Testis (tissue), 2 donors: ENCODE measurements at regions not wholly inside any gene's neighbourhood (a gene's known extent, or its start where the extent isn't known, plus 50 kb on each side); places are given as distances from the start of the nearest gene placed in this dataset.

ENCODE experiments used
- DNase-seq: peaks from one replicate; pipeline ENCODE4 v3.0.0-alpha.2; 2019
- H3K27ac ChIP-seq, 2 donors: fragments of 200-600 bp; sonication (generic); one replicate each; pipeline ENCODE4 v1.5.1; 2019
- H3K27me3 ChIP-seq: fragments of 200-600 bp; sonication (generic); one replicate; pipeline ENCODE4 v1.5.1; 2019
- H3K36me3 ChIP-seq: fragments of 200-600 bp; sonication (generic); one replicate; pipeline ENCODE4 v1.5.1; 2017; ENCODE audit warnings: low read depth; ENCODE audit errors: missing control alignments
- H3K4me1 ChIP-seq: fragments of 200-600 bp; sonication (generic); one replicate; pipeline ENCODE4 v1.5.1; 2019
- H3K4me3 ChIP-seq, 2 donors: fragments of 200-600 bp; sonication (generic); one replicate each; pipeline ENCODE4 v1.5.1; 2017 to 2019
- H3K9me3 ChIP-seq: fragments of 200-600 bp; sonication (generic); one replicate; pipeline ENCODE4 v1.5.1; 2017
- POLR2A ChIP-seq: fragments of 450-650 bp; IDR thresholded peaks from one replicate; pipeline ENCODE4 v1.6.1; 2017; ENCODE audit warnings: antibody characterized with exemption, mild to moderate bottlenecking, moderate library complexity
- WGBS, 2 donors: methylation state at CpG; one replicate each; pipeline ENCODE4 v1.1.5; 2018; 5-methylcytosine and 5-hydroxymethylcytosine counted together
- intact Hi-C: fragments of 100-400 bp; cut with DNase I; formaldehyde crosslinking; loops from one replicate; pipeline ENCODE4 v1.15.1; 2023; ENCODE audit warnings: low total_unique reads
- TF ChIP-seq, protein P1 (sequence below), 3 experiments: fragments of 450-650 bp in 2 of 3; fragments of 200-600 bp in 1 of 3; sonication (generic) in 1 of 3; IDR thresholded peaks; one replicate each; pipeline ENCODE4 v1.5.1; 2016 to 2019; ENCODE audit warnings: antibody characterized with exemption in 3 of 3, mild to moderate bottlenecking in 2 of 3, moderate library complexity in 1 of 3

DNA sequence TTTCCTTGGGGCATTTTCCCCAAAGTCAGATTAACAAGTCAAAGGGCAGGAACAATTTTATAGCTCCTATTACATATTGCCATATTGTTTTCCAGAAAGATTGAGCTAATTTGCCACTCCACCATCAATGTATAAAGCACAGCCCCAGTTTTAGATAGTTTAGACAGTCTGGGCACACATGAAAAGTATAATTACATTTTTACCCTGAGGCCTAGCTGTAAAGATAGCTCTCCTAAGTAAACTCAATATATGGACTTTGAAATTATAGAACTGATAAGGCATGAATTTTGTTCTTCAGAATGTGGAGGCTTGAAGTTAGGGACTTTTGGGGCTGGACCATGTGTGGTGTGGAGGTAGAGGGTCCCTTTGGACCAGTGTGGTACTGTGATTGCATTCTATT lies 166.0 kb downstream of the FHIP1A start:
- intact Hi-C loops, result no loop called here
- Histone ChIP-seq H3K27ac (no peak overlapping the region), H3K36me3 (no peaks in the 10 kb centered on the region), H3K4me1 (peaks cover 6% of the 10 kb centered on the region), H3K4me3 (no peak overlapping the region), H3K9me3 (no peaks in the 10 kb centered on the region), H3K27me3 (no peaks in the 10 kb centered on the region)
- no peak for TF ChIP-seq POLR2A
- TF ChIP-seq, protein P1, sequence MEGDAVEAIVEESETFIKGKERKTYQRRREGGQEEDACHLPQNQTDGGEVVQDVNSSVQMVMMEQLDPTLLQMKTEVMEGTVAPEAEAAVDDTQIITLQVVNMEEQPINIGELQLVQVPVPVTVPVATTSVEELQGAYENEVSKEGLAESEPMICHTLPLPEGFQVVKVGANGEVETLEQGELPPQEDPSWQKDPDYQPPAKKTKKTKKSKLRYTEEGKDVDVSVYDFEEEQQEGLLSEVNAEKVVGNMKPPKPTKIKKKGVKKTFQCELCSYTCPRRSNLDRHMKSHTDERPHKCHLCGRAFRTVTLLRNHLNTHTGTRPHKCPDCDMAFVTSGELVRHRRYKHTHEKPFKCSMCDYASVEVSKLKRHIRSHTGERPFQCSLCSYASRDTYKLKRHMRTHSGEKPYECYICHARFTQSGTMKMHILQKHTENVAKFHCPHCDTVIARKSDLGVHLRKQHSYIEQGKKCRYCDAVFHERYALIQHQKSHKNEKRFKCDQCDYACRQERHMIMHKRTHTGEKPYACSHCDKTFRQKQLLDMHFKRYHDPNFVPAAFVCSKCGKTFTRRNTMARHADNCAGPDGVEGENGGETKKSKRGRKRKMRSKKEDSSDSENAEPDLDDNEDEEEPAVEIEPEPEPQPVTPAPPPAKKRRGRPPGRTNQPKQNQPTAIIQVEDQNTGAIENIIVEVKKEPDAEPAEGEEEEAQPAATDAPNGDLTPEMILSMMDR (IDR thresholded peaks at IDR 0.05), result no peak
- DNase-seq, result no peak

DNA sequence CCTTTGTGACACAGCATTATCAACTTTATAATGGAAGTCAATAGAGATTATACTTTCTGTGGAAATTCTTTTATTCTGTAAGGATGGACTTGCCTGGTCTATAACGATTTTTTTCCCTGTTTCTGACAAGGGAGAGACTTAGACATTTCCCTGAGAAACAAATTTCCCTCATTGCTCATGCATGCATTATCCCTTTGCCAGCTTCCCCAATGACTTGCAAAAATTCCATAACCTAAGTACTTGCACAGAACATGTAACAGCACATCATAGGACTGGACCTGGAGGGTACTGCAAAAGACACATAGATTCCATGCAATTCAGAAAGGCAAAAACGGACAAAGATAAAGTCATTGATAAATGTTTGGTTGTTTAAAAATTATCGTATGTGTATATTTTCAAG lies 166.7 kb downstream of the FHIP1A start:
- TF ChIP-seq, protein P1 (IDR thresholded peaks at IDR 0.05), result no peak
- TF ChIP-seq POLR2A, result no peak
- 86 to 91% methylated on average over 3 of the region's 3 CpGs for WGBS, 2 donors
- no peaks in the 10 kb centered on the region for H3K27me3 ChIP-seq
- no peaks in the 10 kb centered on the region for H3K36me3 ChIP-seq
- no peak overlapping the region for H3K4me3 ChIP-seq
- H3K4me1 ChIP-seq, result peaks cover 6% of the 10 kb centered on the region
- intact Hi-C loops, result no loop called here
- no peaks in the 10 kb centered on the region for H3K9me3 ChIP-seq
- DNase-seq, result no peak
- no peak overlapping the region for H3K27ac ChIP-seq

DNA sequence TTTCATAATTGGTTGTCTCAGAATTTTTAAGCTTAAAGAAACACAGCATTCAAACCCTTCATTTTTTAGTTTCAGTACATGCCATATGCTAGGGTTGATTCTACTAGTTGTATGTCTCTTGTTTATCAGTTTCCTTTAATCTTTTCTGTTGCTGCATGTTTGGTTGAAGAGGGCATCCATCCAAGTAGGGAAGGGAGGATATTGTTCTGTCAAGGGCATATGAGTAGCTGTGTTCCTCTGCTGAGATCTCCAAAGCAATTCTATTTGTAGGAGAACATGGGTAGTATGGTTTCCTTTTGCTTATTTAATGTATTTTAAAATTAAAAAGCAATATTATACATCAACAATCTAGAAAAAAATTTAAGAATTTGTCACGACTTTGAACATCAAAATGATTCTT lies 167.7 kb downstream of the FHIP1A start:
- no peak for DNase-seq
- Histone ChIP-seq H3K27me3 (no peaks in the 10 kb centered on the region), H3K36me3 (no peaks in the 10 kb centered on the region), H3K4me3 (no peak overlapping the region), H3K27ac (no peak overlapping the region), H3K4me1 (peaks cover 6% of the 10 kb centered on the region), H3K9me3 (no peaks in the 10 kb centered on the region)
- 73 to 81% methylated on average over 1 of the region's 1 CpG for WGBS, 2 donors
- TF ChIP-seq POLR2A, result no peak
- TF ChIP-seq, protein P1 (IDR thresholded peaks at IDR 0.05), result no peak
- intact Hi-C loops, result no loop called here

DNA sequence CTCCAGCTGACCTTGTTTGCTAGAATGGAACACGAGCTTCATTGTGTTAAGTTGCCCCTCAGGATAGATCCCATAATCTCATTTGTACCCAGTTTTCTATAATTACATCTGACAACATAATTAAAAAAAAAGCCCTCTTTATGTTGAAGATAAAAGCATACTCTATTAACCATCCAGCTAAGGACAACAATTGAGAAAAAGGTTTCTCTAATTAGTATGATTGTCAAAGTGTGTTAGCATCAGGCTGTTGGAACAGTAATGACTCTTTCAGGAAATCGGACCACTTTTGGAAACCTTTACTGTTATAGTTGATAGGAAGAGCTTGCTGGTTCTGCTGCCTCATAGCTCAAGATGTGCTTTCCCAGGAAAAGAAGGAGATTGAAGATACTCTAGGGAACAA lies 172.6 kb downstream of the FHIP1A start:
- intact Hi-C loops, result no loop called here

DNA sequence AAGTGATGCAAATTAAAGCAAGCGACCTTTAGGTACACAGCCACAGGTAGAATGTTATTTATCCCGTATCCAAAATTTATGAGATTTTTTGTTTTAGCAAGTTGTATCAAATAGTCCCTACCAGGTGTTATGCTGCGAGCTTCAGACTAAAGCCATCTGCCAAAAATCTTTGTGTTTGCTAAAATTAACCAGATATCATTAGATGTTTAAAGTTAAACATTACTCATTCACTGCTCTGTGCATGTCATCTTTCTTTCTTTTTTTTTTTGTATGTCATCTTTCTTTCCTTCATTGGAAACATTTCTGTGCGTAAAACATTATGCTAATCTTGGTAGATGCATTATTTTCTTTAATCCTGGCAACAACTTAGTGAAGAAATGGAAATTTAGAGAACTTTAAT lies 173.1 kb downstream of the FHIP1A start:
- no peak for TF ChIP-seq POLR2A
- TF ChIP-seq, protein P1 (IDR thresholded peaks at IDR 0.05), result no peak
- H3K9me3 ChIP-seq, result no peaks in the 10 kb centered on the region
- H3K27me3 ChIP-seq, result no peaks in the 10 kb centered on the region
- intact Hi-C loops, result no loop called here
- H3K36me3 ChIP-seq, result no peaks in the 10 kb centered on the region
- 81 to 84% methylated on average over 4 of the region's 4 CpGs for WGBS, 2 donors
- H3K4me1 ChIP-seq, result peaks cover 6% of the 10 kb centered on the region
- no peak for DNase-seq
- H3K4me3 ChIP-seq, result no peak overlapping the region
- no peak overlapping the region for H3K27ac ChIP-seq

More for the DNA sequence above, 172.6 kb downstream of the FHIP1A start:
- peaks cover 6% of the 10 kb centered on the region for H3K4me1 ChIP-seq
- H3K9me3 ChIP-seq, result no peaks in the 10 kb centered on the region
- H3K4me3 ChIP-seq, result no peak overlapping the region
- no peak for TF ChIP-seq POLR2A
- TF ChIP-seq, protein P1 (IDR thresholded peaks at IDR 0.05), result no peak
- WGBS, 2 donors, result 54 to 58% methylated on average over 2 of the region's 2 CpGs
- H3K27ac ChIP-seq, result no peak overlapping the region
- no peaks in the 10 kb centered on the region for H3K27me3 ChIP-seq
- no peak for DNase-seq
- H3K36me3 ChIP-seq, result no peaks in the 10 kb centered on the region
